GM13976 (cell line): ENCODE measurements at regions not wholly inside any gene's neighbourhood (a gene's known extent, or its start where the extent isn't known, plus 50 kb on each side); places are given as distances from the start of the nearest gene placed in this dataset.

Experiments
- DNase-seq: peaks from one replicate; pipeline ENCODE4 v3.0.0; 2012; ENCODE audit warnings: low spot score
- CTCF ChIP-seq: IDR thresholded peaks from 2 replicates; pipeline ENCODE4 v1.5.1; 2012; ENCODE audit warnings: borderline replicate concordance, mild to moderate bottlenecking; ENCODE audit not compliant: insufficient read depth; ENCODE audit errors: extremely low read depth, missing control alignments, control extremely low read depth
- in situ Hi-C: fragments of 300-500 bp; cut with MboI; formaldehyde crosslinking; loops from one replicate; pipeline ENCODE4 v1.12.0; 2022; ENCODE audit warnings: low sequenced_read_pairs, mixed read lengths, inconsistent platforms; ENCODE audit not compliant: unreplicated experiment

- TF ChIP-seq CTCF = no peak
- DNase-seq = no peak
- in situ Hi-C loops = no loop called here
These were observed 77.6 kb upstream of the PROK2 start for GRCh38 chr3:71862371-71863140.

- in situ Hi-C loops = no loop called here
- TF ChIP-seq CTCF = peak; percentile 29
- DNase-seq = peak; percentile 31
These were observed 74.2 kb upstream of the PROK2 start for GRCh38 chr3:71859123-71859519.

GRCh38 chr3:71858503-71859122 is 73.7 kb upstream of the PROK2 start:
- no peak for DNase-seq
- in situ Hi-C loops = no loop called here
- TF ChIP-seq CTCF = no peak

- no peak for DNase-seq
- no peak for TF ChIP-seq CTCF
- in situ Hi-C loops = no loop called here
These were observed 73.0 kb upstream of the PROK2 start for GRCh38 chr3:71857956-71858355.

GRCh38 chr3:71854706-71855105 is 69.8 kb upstream of the PROK2 start:
- no peak for DNase-seq
- no peak for TF ChIP-seq CTCF
- in situ Hi-C loops = no loop called here

GRCh38 chr3:71854096-71854495 is 69.1 kb upstream of the PROK2 start:
- DNase-seq = no peak
- TF ChIP-seq CTCF = no peak
- in situ Hi-C loops = no loop called here
